ENCODE measurements at regions not wholly inside any gene's neighbourhood (a gene's known extent, or its start where the extent isn't known, plus 50 kb on each side); places are given as distances from the start of the nearest gene placed in this dataset.

GRCh38 chr14:104350463-104351185 is 212.2 kb downstream of the KIF26A start:
- WGBS (ENCODE audit: insufficient coverage): 85% methylated on average over 8 of the region's 8 CpGs
- no peaks in the 10 kb centered on the region for H3K4me1 Mint-ChIP-seq

GRCh38 chr14:104351849-104352492 is 213.6 kb downstream of the KIF26A start:
- no peaks in the 10 kb centered on the region for H3K36me3 ChIP-seq (ENCODE audit: control insufficient read depth, insufficient read depth, low read length)
- H3K27me3 ChIP-seq (ENCODE audit: control insufficient read depth, insufficient read depth, low read length): no peaks in the 10 kb centered on the region
- no peaks in the 10 kb centered on the region for H3K9me3 ChIP-seq (ENCODE audit: control insufficient read depth, insufficient read depth, low read length)
- no peak overlapping the region for H3K4me3 ChIP-seq (ENCODE audit: low read length)
- 90% methylated on average over 11 of the region's 11 CpGs for WGBS (ENCODE audit: insufficient coverage)
- H3K36me3 Mint-ChIP-seq: no peaks in the 10 kb centered on the region
- H3K9me3 Mint-ChIP-seq: no peaks in the 10 kb centered on the region
- no peaks in the 10 kb centered on the region for H3K4me1 Mint-ChIP-seq
- H3K4me3 Mint-ChIP-seq: no peak overlapping the region
- intact Hi-C loops (cut with micrococcal nuclease): no loop called here
- no peaks in the 10 kb centered on the region for H3K4me1 ChIP-seq (ENCODE audit: control insufficient read depth, insufficient read depth, low read length)
- DNase-seq: no peak
- no peaks in the 10 kb centered on the region for H3K27me3 Mint-ChIP-seq (ENCODE audit: low read depth in 2 of 2)
- H3K27ac Mint-ChIP-seq: no peak overlapping the region
- no peak for TF ChIP-seq CTCF (IDR thresholded peaks at IDR 0.05)
- no peak overlapping the region for H3K27ac ChIP-seq (ENCODE audit: low read length)
- ATAC-seq: no peak

More at GRCh38 chr14:104350463-104351185, 212.2 kb downstream of the KIF26A start:
- H3K9me3 Mint-ChIP-seq: no peaks in the 10 kb centered on the region
- intact Hi-C loops (cut with micrococcal nuclease): no loop called here
- H3K27me3 ChIP-seq (ENCODE audit: control insufficient read depth, insufficient read depth, low read length): no peaks in the 10 kb centered on the region
- no peak overlapping the region for H3K27ac Mint-ChIP-seq
- ATAC-seq (no peak), DNase-seq (peak in 1 of 2 donors; percentile 5)
- no peak for TF ChIP-seq CTCF (IDR thresholded peaks at IDR 0.05)
- no peak overlapping the region for H3K4me3 Mint-ChIP-seq
- no peaks in the 10 kb centered on the region for H3K36me3 Mint-ChIP-seq
- peaks cover 0 to under 1% of the 10 kb centered on the region in 2 donors for H3K27me3 Mint-ChIP-seq (ENCODE audit: low read depth in 2 of 2)
- H3K4me3 ChIP-seq (ENCODE audit: low read length): no peak overlapping the region
- H3K27ac ChIP-seq (ENCODE audit: low read length): no peak overlapping the region
- H3K9me3 ChIP-seq (ENCODE audit: control insufficient read depth, insufficient read depth, low read length): no peaks in the 10 kb centered on the region
- H3K4me1 ChIP-seq (ENCODE audit: control insufficient read depth, insufficient read depth, low read length): no peaks in the 10 kb centered on the region
- no peaks in the 10 kb centered on the region for H3K36me3 ChIP-seq (ENCODE audit: control insufficient read depth, insufficient read depth, low read length)

GRCh38 chr14:104352493-104353220 is 214.3 kb downstream of the KIF26A start:
- Mint-ChIP-seq H3K36me3 (no peaks in the 10 kb centered on the region), H3K9me3 (no peaks in the 10 kb centered on the region), H3K4me1 (no peaks in the 10 kb centered on the region), H3K27me3 (ENCODE audit: low read depth in 2 of 2) (no peaks in the 10 kb centered on the region), H3K27ac (no peak overlapping the region), H3K4me3 (no peak overlapping the region)
- no peak for TF ChIP-seq CTCF (IDR thresholded peaks at IDR 0.05)
- intact Hi-C loops (cut with micrococcal nuclease): no loop called here
- no peak overlapping the region for H3K27ac ChIP-seq (ENCODE audit: low read length)
- no peak for ATAC-seq
- peak in 1 of 2 donors; percentile 6 for DNase-seq
- no peaks in the 10 kb centered on the region for H3K36me3 ChIP-seq (ENCODE audit: control insufficient read depth, insufficient read depth, low read length)
- 89% methylated on average over 13 of the region's 13 CpGs for WGBS (ENCODE audit: insufficient coverage)
- H3K4me3 ChIP-seq (ENCODE audit: low read length): no peak overlapping the region
- H3K9me3 ChIP-seq (ENCODE audit: control insufficient read depth, insufficient read depth, low read length): no peaks in the 10 kb centered on the region
- no peaks in the 10 kb centered on the region for H3K4me1 ChIP-seq (ENCODE audit: control insufficient read depth, insufficient read depth, low read length)
- no peaks in the 10 kb centered on the region for H3K27me3 ChIP-seq (ENCODE audit: control insufficient read depth, insufficient read depth, low read length)
